ENCODE measurements at regions not wholly inside any gene's neighbourhood (a gene's known extent, or its start where the extent isn't known, plus 50 kb on each side); places are given as distances from the start of the nearest gene placed in this dataset.
"Not testable (repeated sequence)": the region's sequence is repeated elsewhere in the genome, so short reads cannot be mapped to it uniquely, and the experiment has no call there.

GRCh38 chr7:5121256-5121655 lies 68.8 kb upstream of the WIPI2 start:
- H3K36me3 ChIP-seq (replicated peaks in 1 of 2; ENCODE audit: control insufficient read depth in 1 of 2, insufficient read depth in 2 of 2, low read length in 1 of 2); H3K27ac ChIP-seq (ENCODE audit: low read depth in 2 of 2, low read length in 1 of 2); H3K4me2 ChIP-seq; H3K9ac ChIP-seq; H3K9me2 ChIP-seq; H3K4me1 ChIP-seq (ENCODE audit: control insufficient read depth in 1 of 2, insufficient read depth in 2 of 2, low read depth in 1 of 2, low read length in 1 of 2); H3K79me2 ChIP-seq (ENCODE audit: insufficient read depth); H4K20me1 ChIP-seq (ENCODE audit: insufficient read depth); H3F3A ChIP-seq (replicated peaks; ENCODE audit: insufficient read depth); H2AFZ ChIP-seq (ENCODE audit: low read depth); H3K4me3 ChIP-seq (ENCODE audit: low read depth in 2 of 2, low read length in 1 of 2); H3K27me3 ChIP-seq (ENCODE audit: insufficient read depth); DNase-seq; POLR2A ChIA-PET; H3K9me3 ChIP-seq; CTCF ChIA-PET: not testable (repeated sequence)
- 92% methylated on average over 22 of the region's 32 CpGs for WGBS (ENCODE audit: low lambda C conversion rate)

- CTCF ChIA-PET = interaction anchor here (1.0 kb wide), 1 partner anchor 11 kb away, joined by 4 read pairs; no protein-coding TSS in a partner anchor
- H3K27ac ChIP-seq (ENCODE audit: low read depth in 2 of 2, low read length in 1 of 2); DNase-seq; H3K36me3 ChIP-seq (replicated peaks in 1 of 2; ENCODE audit: control insufficient read depth in 1 of 2, insufficient read depth in 2 of 2, low read length in 1 of 2); H3F3A ChIP-seq (replicated peaks; ENCODE audit: insufficient read depth); H3K9me2 ChIP-seq; H3K4me1 ChIP-seq (ENCODE audit: control insufficient read depth in 1 of 2, insufficient read depth in 2 of 2, low read depth in 1 of 2, low read length in 1 of 2); H4K20me1 ChIP-seq (ENCODE audit: insufficient read depth); H3K27me3 ChIP-seq (ENCODE audit: insufficient read depth); H3K4me2 ChIP-seq; H3K9me3 ChIP-seq; H3K4me3 ChIP-seq (ENCODE audit: low read depth in 2 of 2, low read length in 1 of 2); H3K9ac ChIP-seq; H2AFZ ChIP-seq (ENCODE audit: low read depth); H3K79me2 ChIP-seq (ENCODE audit: insufficient read depth); POLR2A ChIA-PET: not testable (repeated sequence)
- WGBS (ENCODE audit: low lambda C conversion rate) = 66% methylated on average over 8 of the region's 8 CpGs
Observed at GRCh38 chr7:5131238-5131637, 58.8 kb upstream of the WIPI2 start.

DNA sequence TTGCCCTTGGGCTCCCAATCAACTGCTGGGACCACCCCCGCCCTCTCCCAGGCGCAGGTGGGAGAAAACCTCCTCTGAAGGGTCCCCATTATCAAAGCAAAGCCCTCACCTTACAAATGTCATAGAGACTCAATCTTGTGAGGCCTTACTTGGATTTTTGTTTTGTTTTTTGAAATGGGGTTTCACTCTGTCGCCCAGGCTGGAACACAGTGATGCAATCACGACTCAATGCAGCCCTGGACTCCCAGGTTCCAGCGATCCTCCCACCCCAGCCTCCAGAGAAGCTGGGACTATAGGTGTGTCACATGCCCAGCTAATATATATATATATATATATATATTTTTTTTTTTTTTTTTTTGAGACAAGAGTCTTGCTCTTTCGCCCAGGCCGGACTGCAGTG lies 57.5 kb upstream of the WIPI2 start:
- ChIA-PET POLR2A (no interaction called here), CTCF (no interaction called here)
- Histone ChIP-seq H3K36me3 (replicated peaks in 1 of 2; ENCODE audit: control insufficient read depth in 1 of 2, insufficient read depth in 2 of 2, low read length in 1 of 2) (no peaks in the 10 kb centered on the region), H3K9ac (no peak overlapping the region), H3K27me3 (ENCODE audit: insufficient read depth) (peaks cover 7% of the 10 kb centered on the region; the same call in 1 of the 2 replicates), H3K79me2 (ENCODE audit: insufficient read depth) (no peaks in the 10 kb centered on the region), H3F3A (replicated peaks; ENCODE audit: insufficient read depth) (no peaks in the 10 kb centered on the region), H3K4me2 (no peak overlapping the region), H3K4me3 (ENCODE audit: low read depth in 2 of 2, low read length in 1 of 2) (no peak overlapping the region), H3K4me1 (ENCODE audit: control insufficient read depth in 1 of 2, insufficient read depth in 2 of 2, low read depth in 1 of 2, low read length in 1 of 2) (no peaks in the 10 kb centered on the region), H4K20me1 (ENCODE audit: insufficient read depth) (no peaks in the 10 kb centered on the region), H2AFZ (ENCODE audit: low read depth) (no peak overlapping the region), H3K27ac (ENCODE audit: low read depth in 2 of 2, low read length in 1 of 2) (no peak overlapping the region), H3K9me2 (no peaks in the 10 kb centered on the region), H3K9me3 (no peaks in the 10 kb centered on the region)
- DNase-seq = no peak
- TF ChIP-seq SIN3A (IDR thresholded peaks at IDR 0.05; ENCODE audit: borderline replicate concordance, low read depth, low read length) (no peak), RFX5 (IDR thresholded peaks at IDR 0.05; ENCODE audit: low read length) (no peak), GATA2 (CRISPR knock-in tag; IDR thresholded peaks at IDR 0.05) (no peak), FOXJ3 (CRISPR knock-in tag; IDR thresholded peaks at IDR 0.05) (no peak), RAD21 (IDR thresholded peaks at IDR 0.05; ENCODE audit: low read length) (no peak), JUND (IDR thresholded peaks at IDR 0.05) (no peak), SMC3 (IDR thresholded peaks at IDR 0.05; ENCODE audit: low read depth, low read length) (no peak), USF1 (IDR thresholded peaks at IDR 0.05; ENCODE audit: borderline replicate concordance, low read depth) (no peak), TCF12 (IDR thresholded peaks at IDR 0.05) (no peak), TAF1 (IDR thresholded peaks at IDR 0.05; ENCODE audit: borderline replicate concordance, low read depth, low read length) (no peak), NRF1 (IDR thresholded peaks at IDR 0.05; ENCODE audit: low read depth, low read length) (no peak), EZH2phosphoT487 (IDR thresholded peaks at IDR 0.05; ENCODE audit: borderline replicate concordance, low read depth) (no peak), RCOR1 (IDR thresholded peaks at IDR 0.05; ENCODE audit: low read length) (no peak)
- TF ChIP-seq, protein P1, sequence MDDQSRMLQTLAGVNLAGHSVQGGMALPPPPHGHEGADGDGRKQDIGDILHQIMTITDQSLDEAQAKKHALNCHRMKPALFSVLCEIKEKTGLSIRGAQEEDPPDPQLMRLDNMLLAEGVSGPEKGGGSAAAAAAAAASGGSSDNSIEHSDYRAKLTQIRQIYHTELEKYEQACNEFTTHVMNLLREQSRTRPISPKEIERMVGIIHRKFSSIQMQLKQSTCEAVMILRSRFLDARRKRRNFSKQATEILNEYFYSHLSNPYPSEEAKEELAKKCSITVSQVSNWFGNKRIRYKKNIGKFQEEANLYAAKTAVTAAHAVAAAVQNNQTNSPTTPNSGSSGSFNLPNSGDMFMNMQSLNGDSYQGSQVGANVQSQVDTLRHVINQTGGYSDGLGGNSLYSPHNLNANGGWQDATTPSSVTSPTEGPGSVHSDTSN (IDR thresholded peaks at IDR 0.05) = no peak
- TF ChIP-seq, protein P2, sequence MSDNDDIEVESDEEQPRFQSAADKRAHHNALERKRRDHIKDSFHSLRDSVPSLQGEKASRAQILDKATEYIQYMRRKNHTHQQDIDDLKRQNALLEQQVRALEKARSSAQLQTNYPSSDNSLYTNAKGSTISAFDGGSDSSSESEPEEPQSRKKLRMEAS (IDR thresholded peaks at IDR 0.05; ENCODE audit: low read depth) = no peak
- TF ChIP-seq, protein P3, sequence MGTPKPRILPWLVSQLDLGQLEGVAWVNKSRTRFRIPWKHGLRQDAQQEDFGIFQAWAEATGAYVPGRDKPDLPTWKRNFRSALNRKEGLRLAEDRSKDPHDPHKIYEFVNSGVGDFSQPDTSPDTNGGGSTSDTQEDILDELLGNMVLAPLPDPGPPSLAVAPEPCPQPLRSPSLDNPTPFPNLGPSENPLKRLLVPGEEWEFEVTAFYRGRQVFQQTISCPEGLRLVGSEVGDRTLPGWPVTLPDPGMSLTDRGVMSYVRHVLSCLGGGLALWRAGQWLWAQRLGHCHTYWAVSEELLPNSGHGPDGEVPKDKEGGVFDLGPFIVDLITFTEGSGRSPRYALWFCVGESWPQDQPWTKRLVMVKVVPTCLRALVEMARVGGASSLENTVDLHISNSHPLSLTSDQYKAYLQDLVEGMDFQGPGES (IDR thresholded peaks at IDR 0.05; ENCODE audit: low read depth, low read length) = no peak
- 59% methylated on average over 7 of the region's 7 CpGs for WGBS (ENCODE audit: low lambda C conversion rate)

Data from SK-N-SH (cell line).